ENCODE measurements at regions not wholly inside any gene's neighbourhood (a gene's known extent, or its start where the extent isn't known, plus 50 kb on each side); places are given as distances from the start of the nearest gene placed in this dataset.

- TF ChIP-seq CTCF (IDR thresholded peaks at IDR 0.05) (no peak), EZH2phosphoT487 (IDR thresholded peaks at IDR 0.05) (peak; percentile 25)
Measured at GRCh38 chr9:673966-674526, 167.5 kb upstream of the DMRT1 start.
